ENCODE measurements at regions not wholly inside any gene's neighbourhood (a gene's known extent, or its start where the extent isn't known, plus 50 kb on each side); places are given as distances from the start of the nearest gene placed in this dataset.

- DNase-seq, result no peak
- no peak for ATAC-seq
Measured at GRCh38 chr7:123401295-123401694, 133.1 kb downstream of the IQUB start.

DNA sequence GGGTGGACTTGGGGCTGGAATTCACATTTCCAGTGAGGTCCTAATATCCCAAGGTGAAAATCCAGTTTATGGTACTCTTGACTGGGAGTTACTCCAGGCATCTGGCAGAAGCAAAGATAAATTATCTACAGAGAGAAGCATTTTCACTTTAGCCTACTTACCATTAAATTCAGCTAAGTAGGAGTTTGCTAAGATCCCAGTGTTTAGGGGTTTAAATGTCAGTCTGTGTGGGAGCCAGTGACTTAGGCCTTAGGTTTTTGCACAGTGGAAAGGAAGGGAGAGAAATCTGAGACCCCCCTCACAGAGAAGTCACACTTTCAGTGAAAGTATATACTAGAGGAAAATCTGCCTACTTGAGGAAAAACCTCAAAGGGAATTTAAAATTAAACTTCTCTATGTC lies 134.2 kb downstream of the IQUB start:
- no peak for ATAC-seq

GRCh38 chr7:123398921-123399320 lies 135.5 kb downstream of the IQUB start:
- ATAC-seq (no peak), DNase-seq (no peak)

More for the DNA sequence above, 134.2 kb downstream of the IQUB start:
- DNase-seq, result no peak

GRCh38 chr7:123397746-123398338 lies 136.6 kb downstream of the IQUB start:
- no peak for ATAC-seq
- no peak for DNase-seq

DNA sequence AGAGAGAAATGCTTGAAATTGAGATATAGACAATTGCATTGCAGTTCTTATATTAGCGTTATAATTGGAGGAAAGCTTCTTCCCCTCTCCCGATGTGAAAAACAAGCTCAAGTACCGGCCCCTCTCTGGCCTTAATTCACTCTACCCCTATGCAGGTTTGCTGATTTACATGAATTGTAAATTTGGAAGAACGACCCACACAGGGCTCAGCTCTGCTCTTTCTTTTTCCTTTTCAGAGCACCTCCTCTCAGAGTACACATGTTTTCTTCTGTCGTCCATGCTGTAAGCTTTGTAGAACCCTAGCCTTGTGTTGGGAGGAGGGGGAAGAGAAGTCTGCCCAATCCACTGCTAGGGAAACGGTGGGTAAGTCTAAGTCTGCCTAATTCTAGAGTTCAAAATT lies 140.8 kb downstream of the IQUB start:
- ATAC-seq (no peak), DNase-seq (no peak)

- DNase-seq (no peak), ATAC-seq (no peak)
Measured at GRCh38 chr7:123372368-123372767, 162.0 kb downstream of the IQUB start.

GRCh38 chr7:123367484-123368122 lies 166.8 kb downstream of the IQUB start:
- DNase-seq (peak; percentile 7), ATAC-seq (no peak)

DNA sequence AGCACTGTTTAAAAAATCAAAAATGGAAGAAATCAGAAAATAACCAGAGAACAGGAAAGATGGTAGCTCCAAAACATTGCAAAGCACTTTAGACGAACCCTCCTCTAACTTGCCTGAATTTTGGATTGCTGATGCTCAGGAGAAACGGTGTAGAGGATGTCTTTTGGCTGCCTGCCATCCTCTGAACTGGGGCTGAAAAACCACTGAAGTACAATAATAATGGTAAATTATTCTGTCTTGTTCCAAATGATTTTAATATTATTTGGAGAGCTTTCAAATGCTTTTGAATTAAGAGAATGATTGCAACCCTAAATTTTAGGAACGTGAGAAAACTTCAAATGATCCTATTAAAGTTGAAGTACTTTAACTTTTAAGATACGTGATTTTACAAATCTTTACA lies 167.3 kb upstream of the SLC13A1 start:
- DNase-seq, result no peak
- ATAC-seq, result no peak

DNA sequence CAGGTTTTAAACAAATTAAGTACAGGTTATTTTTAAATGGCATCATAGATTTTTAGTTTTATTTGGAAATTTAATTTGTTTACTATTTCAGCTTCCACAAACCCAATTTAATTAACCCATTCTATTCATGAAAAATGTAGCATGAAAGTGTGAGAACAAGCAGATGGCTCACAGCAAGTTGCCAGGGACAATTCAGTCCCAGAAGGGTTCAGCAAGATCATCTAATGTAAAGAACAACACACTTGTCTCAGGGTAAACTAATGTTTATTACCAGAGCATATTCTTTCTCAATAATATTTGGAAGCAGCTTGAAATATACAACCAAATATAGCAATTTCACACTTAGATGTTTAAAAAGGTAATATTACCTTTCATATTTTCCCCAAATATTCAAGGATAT lies 166.9 kb upstream of the SLC13A1 start:
- ATAC-seq (no peak), DNase-seq (no peak)

- DNase-seq, result no peak
- ATAC-seq, result no peak
Measured at GRCh38 chr7:123360631-123361030, 160.9 kb upstream of the SLC13A1 start.

- ATAC-seq (no peak), DNase-seq (no peak)
Measured at GRCh38 chr7:123355576-123356190, 155.9 kb upstream of the SLC13A1 start.

- DNase-seq (no peak), ATAC-seq (no peak)
Measured at GRCh38 chr7:123352973-123353372, 153.2 kb upstream of the SLC13A1 start.

GRCh38 chr7:123351516-123352505 lies 152.0 kb upstream of the SLC13A1 start:
- no peak for DNase-seq
- ATAC-seq, result no peak

- DNase-seq (no peak), ATAC-seq (no peak)
Measured at GRCh38 chr7:123351027-123351426, 151.3 kb upstream of the SLC13A1 start.

GRCh38 chr7:123348690-123349089 lies 148.9 kb upstream of the SLC13A1 start:
- no peak for DNase-seq
- no peak for ATAC-seq

DNA sequence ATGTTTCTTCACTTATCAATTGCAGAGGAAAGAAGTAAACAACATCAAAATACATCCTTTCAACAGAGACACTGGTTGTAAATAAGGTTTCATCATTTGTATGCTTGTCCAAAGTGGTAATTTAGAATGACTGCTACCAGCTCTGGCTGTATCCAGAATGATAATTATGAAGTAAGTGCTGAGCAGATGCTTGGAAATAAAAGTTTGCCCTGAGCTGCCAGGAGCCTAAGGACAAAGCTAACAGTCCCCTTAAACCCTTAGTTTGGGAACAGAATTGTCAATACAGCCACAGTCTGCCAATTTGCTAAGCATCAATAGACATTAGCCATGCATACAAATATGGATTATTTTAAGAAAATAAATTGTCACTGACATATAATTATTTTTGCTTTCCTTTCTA lies 147.0 kb upstream of the SLC13A1 start:
- ATAC-seq, result no peak
- DNase-seq, result no peak

DNA sequence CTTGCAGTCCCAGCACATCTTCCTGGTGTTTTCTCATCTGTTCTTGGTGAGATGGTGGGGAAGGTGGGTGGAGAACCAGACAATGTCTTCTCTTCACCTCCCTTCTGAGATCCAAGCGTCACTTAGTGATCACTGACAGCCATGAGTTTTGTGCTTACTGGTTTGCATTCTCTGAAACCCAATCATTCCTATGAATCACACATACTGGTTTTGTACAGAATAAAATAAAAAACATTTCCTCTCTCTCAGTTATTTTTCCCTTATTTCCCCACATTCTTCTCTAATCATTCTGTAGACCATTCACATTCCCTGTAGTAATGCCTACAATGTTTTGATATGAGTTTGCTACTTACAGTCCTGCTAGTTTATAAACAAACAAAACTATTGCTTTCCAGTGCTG lies 143.8 kb upstream of the SLC13A1 start:
- ATAC-seq (no peak), DNase-seq (no peak)

DNA sequence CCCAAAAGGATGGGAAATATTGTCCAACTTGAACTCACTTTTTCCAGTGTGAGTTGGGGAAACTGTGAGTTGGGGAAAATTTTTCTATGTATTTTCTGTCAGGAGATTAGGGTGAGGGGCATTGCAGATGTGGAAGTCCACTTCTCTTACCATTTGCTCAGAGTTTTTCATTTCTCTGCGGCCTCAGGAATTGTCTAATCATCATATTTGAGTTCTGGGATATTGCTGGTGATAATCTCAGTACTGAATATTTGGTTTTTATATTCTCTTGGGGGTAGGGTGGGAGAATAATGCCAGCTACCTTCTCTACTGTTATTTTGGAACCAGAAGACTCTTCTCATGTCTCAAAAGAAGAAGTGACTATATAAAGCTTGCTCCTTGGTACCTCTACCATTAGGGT lies 141.3 kb upstream of the SLC13A1 start:
- no peak for ATAC-seq
- no peak for DNase-seq

DNA sequence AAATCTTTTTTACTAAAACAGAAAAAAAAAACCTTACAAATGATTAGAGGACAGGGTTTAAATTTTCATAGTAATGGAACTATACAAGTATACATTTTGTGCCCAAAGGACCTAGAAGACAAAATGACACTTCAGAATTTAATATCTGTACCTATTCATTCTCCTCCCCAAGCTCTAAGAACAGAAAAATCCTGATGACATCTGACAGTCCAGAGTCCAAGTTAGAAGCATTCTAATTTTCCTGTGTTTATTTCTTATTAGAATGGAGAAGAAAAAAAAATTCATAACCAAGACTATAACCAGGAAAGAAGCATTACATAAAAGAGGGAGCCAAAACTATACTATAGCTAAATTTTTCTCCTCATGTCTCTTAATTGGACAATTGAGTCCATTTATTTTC lies 138.9 kb upstream of the SLC13A1 start:
- no peak for DNase-seq
- no peak for ATAC-seq

DNA sequence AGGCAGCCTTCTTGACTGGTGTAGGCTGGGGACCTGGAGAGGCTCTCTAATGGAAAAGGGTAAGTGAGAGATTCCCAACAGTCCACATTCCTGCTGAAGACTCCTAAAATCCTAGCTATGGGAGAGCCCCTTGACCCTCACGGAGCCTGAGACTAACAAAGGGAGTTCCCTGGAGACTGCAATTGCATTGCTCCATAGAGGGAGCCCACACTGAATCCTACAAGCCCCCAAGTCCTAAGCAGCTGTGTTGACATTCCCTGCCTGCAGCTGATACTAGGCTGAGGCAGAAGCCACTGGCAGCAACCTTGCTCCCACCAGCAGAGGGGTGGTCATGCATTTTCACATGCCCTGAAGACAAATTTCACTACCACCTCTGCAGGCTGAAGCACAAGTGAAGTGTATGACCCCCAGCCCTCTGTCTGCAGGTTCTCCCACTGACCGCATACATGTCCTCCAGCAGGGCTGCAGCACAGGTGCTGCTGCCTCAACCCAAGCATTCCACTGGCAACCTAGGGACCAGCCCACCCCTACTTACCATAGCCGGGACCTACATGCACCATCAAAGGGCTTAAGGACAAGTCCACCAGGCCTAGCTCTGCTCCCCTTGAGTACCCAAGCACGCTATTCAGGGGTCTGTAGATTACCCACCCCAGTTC lies 130.3 kb upstream of the SLC13A1 start:
- ATAC-seq (no peak), DNase-seq (no peak)

GRCh38 chr7:123327661-123328060 lies 127.9 kb upstream of the SLC13A1 start:
- ATAC-seq (no peak), DNase-seq (no peak)

- ATAC-seq, result no peak
Measured at GRCh38 chr7:123324283-123324682, 124.5 kb upstream of the SLC13A1 start.

More at GRCh38 chr7:123324283-123324682, 124.5 kb upstream of the SLC13A1 start:
- no peak for DNase-seq
